Stimulated activated CD8-positive, alpha-beta memory T cell treated with anti-CD3 and anti-CD28 coated beads, Interleukin-2, amount 100 ng/mL, for 1 hour (primary cell): ENCODE measurements at regions not wholly inside any gene's neighbourhood (a gene's known extent, or its start where the extent isn't known, plus 50 kb on each side); places are given as distances from the start of the nearest gene placed in this dataset.

Source experiments
- DNase-seq, 2 donors: peaks; one replicate each; pipeline ENCODE4 v3.0.0-alpha.2; 2020; ENCODE audit warnings: low read depth in 2 of 2

DNA sequence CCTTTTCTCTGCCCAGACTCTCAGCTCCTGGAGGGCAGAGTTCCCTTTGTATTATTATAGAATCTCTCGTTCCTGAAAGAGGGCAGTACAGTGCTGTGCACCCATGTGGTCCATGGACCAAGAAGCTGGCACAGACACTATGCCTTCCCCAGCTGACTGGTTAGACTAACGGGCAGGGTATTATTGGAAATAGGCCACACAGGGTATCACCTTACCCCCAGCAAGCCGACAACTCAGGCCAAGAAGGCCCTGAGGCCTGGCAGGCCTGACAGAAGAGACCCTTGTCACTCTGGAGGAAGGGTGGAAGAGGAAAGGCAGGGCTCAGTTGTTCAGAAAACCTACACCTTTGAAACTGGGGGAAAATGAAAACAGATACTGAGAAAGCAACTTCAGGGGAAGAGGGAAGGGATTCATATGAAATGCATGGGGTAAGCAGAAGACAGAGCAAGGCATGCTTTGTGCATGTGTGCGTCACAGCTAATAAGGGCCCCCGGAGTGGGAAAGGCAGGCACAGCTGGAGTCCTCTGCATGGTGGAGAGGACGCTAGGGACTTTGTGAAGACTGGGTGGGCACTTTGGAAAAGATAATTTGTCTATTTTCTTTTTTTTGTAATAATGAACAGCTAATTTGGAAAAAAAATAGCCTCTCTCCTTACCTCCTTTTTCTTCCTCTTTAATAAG is 476.8 kb upstream of the CELF4 start:
- DNase-seq: no peak

DNA sequence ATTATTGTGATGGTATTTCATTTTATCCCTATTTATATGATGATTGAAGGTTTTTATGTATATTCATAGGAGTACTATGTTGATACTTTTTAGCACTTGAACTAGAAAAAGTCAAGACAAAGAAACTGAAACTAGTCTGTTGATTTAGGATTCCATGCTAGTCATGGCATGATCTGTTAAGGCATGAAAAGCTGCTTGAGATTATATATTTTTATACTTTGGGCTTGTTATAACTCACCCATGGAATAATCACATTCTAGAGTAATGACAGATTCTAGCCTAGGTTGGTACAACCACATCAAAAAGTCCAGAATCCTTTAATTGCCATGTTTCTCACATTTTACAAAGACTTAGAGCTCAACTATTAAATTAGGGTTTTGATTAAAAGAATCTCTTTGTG is 472.6 kb upstream of the CELF4 start:
- no peak for DNase-seq

DNA sequence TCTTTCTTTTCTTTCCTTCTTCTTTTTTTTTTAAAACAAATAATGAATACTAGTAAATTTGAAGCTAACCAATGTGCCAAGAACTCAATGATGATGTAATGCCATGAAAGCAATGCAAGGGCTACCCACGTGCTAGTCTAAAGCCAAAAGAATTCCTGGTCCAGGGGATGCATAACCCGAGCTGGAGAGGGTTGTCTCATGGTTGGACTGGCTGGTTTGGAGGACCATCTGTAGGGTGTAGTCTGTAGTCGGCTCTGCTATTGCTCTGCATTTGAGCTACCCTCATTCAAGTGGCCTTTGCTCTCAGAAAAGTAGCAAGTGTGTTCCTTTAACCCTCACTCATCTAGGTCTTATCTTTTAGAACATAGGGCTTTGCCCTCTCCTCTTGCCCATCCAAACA is 469.6 kb upstream of the CELF4 start:
- no peak for DNase-seq

GRCh38 chr18:38033282-38033681 is 467.7 kb upstream of the CELF4 start:
- no peak for DNase-seq

GRCh38 chr18:38032516-38032915 is 466.9 kb upstream of the CELF4 start:
- no peak for DNase-seq

- no peak for DNase-seq
Observed at GRCh38 chr18:38028946-38029345, 463.3 kb upstream of the CELF4 start.

DNA sequence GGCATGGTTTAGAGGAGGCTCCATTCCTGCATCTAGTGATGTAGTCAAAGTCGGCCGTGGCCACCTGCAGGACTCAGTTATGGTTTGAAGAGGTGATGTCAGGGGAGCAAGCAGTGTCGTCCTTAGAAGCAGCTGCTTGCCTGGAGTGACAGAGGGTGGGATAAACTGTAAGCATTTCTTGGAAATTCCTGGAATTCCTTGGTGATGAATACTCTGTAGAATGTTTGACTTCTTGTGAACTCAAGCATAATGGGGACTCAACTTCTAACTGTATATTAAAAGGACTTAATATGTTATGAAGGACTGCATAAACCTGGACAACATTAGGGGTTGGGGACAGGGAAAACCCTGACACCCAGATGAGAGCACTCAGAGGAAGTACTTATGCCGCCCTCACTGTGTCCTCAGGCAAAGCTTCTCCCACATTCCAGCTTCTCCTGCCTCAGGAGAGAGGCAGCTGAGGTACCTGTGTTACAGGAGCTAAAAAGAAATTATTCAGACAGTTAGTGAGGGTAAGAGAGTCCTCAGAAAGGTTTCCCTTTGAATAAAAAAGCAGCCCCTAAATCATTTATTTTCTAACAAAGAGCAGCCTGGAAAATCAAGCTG is 459.9 kb upstream of the CELF4 start:
- no peak for DNase-seq

GRCh38 chr18:38023871-38024270 is 458.3 kb upstream of the CELF4 start:
- no peak for DNase-seq

DNA sequence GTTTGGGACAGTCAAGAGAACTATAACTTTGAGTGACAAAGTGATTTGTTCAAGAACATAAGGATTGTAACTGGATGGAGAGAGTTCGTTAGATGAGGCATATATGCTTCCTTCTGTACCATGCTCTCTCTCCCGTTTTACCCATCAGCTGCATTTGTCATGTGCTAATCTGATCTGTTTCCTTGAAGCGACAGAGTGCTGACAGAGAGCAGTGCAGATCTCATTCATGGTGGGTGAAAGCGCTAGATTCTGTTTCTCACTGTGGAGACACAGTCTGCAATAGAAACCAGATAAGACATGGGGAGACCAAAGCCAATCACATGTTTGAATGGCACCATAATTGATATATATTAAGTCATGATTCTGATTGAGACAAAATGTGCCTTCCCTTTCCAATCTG is 456.6 kb upstream of the CELF4 start:
- DNase-seq: no peak

DNA sequence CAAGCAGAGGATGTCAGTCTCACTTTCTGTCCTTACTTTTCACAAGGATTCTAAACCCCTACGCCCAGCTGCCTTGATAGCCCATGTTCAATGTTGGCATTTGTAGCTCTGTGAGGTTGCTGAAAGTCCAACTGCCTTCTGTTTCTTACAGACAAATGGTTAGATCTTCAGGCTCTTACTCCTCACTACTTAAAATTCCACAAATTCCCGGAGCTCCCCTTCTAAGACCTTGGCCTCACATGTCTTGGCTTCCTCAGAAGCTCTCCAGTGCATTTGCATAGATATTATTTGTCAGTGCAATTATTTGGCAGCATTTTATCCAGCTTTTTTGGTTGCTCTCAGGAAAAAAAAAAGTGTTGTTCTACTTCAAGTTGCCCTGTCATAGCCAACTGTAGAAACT is 453.7 kb upstream of the CELF4 start:
- no peak for DNase-seq

- no peak for DNase-seq
Observed at GRCh38 chr18:38010971-38011857, 445.6 kb upstream of the CELF4 start.

DNA sequence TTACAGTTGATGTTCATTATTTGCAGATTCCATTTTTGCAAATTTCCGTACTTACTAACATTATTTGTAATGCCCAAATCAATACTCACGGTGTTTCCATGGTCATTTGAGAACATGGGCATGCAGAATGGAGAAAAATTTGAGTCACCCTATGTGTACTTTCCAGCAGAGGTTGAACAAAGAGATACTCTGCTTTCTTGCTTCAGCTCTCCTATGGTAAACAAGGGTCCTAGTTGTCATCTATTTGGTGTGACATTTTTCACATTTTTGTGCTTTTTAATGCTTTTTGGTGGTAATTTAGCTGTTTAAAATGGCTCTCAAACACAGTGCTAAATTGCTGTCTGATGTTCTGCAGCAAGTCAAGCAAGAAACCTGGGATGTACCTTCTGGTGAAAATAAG is 444.4 kb upstream of the CELF4 start:
- DNase-seq: no peak

- no peak for DNase-seq
Observed at GRCh38 chr18:38009320-38009719, 443.7 kb upstream of the CELF4 start.

- no peak for DNase-seq
Observed at GRCh38 chr18:38007676-38008330, 442.2 kb upstream of the CELF4 start.

DNA sequence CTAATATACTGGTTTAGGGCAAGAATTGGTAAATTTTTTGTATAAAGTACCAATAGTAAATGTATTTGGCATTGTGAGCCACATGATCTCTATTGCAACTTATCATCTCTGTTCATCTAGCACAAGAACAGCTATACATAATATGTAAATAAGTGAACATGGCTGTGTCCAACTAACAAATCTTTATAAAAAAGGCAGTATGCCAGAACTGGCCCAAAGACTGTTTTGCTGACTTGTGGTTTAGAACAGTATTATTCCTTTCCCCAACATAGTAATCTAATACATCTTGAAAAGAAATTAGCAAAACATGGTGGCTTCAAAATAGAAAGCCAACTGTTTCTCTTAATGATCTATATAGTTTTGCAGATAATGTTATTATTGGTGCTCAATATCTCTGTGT is 441.4 kb upstream of the CELF4 start:
- no peak for DNase-seq

GRCh38 chr18:38006541-38006940 is 440.9 kb upstream of the CELF4 start:
- DNase-seq: no peak

GRCh38 chr18:37997695-37998094 is 432.1 kb upstream of the CELF4 start:
- DNase-seq: no peak

- no peak for DNase-seq
Observed at GRCh38 chr18:37987901-37988300, 422.3 kb upstream of the CELF4 start.

DNA sequence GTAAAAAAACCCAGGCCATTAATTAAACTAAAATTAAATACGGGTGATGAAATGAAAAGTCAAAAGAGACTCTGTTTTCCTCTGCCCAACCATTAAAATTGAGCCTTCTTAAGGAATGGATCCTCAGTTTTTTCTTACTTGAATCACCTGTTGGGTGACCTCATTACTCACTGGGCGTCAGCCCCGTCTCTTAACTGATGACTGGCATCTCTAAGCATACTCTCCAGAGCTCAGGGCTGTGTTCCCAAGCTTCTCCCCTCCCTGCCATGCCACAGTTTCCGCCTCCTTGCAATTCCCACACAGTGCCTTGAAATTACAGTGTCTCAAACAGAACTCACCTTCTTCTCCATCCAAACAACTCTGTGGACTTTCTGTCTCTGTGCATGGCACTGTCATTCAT is 421.1 kb upstream of the CELF4 start:
- DNase-seq: no peak

GRCh38 chr18:37985126-37985525 is 419.5 kb upstream of the CELF4 start:
- no peak for DNase-seq

GRCh38 chr18:37980556-37980955 is 415.0 kb upstream of the CELF4 start:
- no peak for DNase-seq

DNA sequence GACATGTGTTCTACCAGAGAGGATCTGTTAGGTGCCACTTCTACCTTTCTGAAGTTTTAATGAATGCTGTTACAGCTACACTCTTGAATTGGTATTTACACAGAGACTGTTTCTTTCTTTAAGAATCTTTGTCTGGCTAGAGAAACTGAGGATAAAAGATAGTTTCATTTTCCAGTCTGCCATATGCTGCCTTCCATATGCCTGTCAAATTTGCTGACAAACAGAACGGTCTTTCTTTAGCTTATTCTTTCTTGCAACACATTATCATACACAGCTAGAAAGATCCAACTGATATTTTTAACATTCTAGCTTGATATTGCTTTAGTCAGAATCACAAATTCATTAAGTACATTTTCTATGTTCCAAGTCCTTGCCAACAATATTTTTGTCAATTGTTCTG is 409.8 kb upstream of the CELF4 start:
- DNase-seq: no peak
